GM21390 (cell line): ENCODE measurements at regions not wholly inside any gene's neighbourhood (a gene's known extent, or its start where the extent isn't known, plus 50 kb on each side); places are given as distances from the start of the nearest gene placed in this dataset.
"Not testable (repeated sequence)": the region's sequence is repeated elsewhere in the genome, so short reads cannot be mapped to it uniquely, and the experiment has no call there.

ENCODE experiments used
- ATAC-seq: cut with Tn5 transposase; IDR thresholded peaks from one replicate; pipeline ENCODE4 v1.9.1; 2021; ENCODE audit not compliant: unreplicated experiment

DNA sequence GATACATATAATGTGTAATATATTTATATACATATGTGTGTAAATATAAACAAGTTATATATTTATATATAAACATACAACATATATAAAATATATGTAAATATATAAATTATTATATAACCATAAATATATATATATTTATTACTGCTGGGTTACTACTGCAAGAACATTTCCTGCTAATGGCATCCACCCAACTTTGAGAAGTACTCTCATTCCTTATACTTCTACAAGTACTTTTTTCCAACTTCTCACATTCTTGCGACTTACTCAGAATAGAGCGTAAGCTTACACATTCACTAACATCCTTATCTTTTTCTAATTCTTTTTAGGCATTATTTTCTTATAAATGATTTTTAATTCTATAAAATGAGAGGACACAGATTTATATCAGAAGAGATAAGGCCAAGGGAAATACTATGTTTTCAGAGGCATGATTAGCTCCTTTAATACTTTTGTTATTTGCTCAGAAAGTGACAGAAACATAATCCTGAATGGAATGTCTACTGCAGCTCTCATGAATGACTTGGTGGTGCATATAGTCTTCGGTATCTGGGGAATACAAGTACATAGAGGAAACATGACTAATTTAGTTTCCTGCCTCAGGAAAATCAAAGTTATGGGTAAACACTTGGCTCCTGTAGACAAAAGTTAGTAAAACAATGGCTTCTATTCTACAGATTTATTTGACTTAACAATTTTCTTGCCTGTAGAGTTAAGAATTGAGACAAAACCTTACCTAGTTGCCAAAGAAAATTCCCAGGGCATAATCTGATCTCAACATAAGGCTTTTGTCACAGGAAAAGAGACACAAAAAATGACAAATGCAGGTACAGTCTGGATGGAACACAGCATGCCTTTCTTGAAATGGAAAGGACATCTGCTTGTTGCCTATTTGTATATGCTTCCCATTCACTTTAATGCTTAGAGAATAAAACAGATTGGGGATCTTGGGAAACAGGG lies 453.9 kb downstream of the SQOR start:
- no peak for ATAC-seq

DNA sequence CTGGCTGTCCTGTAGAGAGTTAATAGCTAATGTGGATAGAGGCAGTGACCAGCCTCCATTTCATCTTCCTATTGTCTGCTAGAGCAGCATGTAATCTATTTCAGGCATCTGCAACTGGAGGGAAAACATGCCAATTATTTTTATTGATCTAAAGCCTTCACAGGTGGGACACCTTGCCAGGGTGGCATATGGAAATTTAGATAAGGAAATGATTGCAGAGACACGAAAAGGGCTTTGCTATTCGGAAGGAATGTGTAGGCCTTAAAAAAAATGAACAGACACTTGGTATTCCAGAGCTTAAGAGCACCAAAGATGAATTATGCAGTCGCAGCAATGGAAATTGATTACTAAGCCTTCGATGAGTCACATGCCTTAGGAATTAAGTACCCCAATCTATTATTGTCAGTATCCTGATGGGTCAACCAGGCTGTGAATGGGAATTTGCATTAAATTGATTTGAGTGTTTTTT lies 454.7 kb downstream of the SQOR start:
- no peak for ATAC-seq

DNA sequence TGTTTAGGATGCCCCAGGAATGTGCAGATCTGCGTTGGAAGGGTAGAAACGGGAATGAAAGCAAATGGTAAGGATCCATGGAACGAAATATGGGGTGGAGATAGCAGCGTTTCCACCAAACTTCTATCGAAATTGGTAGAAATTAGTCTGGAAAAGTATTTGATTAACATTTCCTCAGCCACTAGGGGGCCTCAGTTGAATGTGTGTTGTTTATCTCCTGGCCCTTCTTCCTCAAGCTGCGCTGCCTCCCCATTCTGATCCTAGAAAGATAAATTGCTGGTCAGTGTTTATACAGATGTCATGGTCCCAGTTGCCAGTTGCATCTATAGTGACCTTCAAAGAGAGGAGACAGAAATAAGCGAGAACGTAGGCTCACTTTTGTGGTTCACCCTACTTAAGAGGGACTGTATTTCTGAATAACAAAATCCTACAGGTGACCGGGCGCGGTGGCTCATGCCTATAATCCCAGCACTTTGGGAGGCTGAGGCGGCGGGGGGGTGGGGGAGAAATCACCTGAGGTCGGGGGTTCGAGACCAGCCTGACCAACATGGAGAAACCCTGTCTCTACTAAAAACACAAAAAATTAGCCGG lies 457.1 kb downstream of the SQOR start:
- ATAC-seq: no peak

DNA sequence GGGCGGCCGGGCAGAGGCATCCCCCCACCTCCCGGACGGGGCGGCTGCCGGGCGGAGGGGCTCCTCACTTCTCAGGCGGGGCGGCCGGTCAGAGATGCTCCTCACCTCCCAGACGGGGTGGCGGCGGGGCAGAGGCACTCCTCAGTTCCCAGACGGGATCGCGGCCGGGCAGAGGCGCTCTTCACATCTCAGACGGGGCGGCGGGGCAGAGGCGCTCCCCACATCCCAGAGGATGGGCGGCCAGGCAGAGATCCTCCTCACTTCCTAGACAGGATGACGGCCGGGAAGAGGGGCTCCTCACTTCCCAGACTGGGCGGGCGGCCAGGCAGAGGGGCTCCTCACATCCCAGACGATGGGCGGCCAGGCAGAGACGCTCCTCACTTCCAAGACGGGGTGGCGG lies 463.2 kb downstream of the SQOR start:
- not testable (repeated sequence) for ATAC-seq

DNA sequence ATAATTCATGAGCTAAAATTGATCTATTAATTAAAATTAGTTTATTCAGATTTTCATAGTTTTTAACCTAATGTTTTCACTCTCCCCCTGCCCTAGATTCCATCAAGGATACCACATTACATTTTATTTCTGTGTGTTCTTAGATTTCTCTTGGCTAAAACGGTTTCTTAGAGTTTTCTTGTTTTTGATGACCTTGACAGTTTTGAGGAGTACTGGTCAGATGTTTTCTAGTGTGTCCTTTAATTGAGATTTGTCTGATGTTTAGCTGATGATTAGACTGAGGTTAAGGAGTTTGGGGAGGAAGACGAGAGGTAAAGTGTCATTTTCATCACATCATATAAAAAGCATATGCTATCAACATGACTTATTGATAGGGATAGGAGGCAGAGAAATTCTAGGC lies 475.9 kb downstream of the SQOR start:
- ATAC-seq: no peak

DNA sequence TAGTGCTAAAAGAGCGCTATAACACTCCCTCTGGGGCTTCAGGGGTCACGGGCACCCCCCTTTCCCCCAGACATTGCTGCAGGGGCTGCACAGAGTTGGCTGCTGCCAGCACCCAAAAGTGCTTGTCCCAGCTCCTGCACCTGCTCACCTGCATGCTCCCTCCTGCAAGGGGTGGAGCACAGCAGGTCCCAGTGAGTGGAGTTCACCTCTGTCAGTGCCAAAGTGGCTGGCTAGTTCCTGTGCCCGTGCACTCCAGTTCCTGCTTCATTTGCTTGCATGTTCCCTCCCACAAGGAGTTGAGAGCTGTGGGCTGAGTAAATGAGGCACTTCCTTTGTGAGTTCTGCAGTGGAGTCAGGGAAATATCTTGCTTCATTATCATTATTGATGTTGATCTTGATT lies 476.9 kb downstream of the SQOR start:
- no peak for ATAC-seq

DNA sequence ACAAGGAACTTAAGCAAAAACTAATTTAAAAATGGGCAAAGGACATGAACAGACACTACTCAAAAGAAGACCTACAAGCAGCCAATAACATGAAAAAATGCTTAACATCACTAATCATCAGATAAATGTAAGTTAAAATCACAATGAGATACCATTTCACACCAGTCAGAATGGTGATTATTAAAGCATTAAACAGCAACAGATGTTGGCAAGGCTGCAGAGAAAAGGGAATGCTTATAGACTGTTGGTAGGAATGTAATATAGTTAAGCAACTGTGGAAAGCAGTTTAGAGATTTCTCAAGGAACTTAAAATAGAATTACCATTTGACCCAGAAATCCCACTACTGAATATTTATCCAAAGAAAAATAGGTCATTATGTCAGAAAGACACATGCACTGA lies 482.2 kb downstream of the SQOR start:
- no peak for ATAC-seq

DNA sequence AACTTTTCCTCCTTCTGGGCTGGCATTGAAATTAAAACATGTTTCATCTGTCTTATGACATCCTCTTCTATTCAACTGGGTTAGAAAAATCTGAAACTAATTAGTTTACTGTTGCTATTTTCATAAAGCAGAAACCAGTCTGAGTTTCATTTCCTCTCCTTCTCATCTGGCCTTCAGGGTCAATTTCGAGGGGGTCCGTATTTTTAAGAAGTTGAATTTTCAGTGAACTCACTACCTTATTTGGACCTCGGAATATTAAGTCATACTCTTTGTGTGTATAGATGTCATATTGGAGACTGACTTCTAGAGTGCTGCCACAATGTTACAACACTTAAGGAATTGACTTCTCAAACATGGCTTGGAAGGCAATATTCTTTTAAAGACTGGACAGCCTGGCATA lies 485.9 kb downstream of the SQOR start:
- ATAC-seq: no peak

DNA sequence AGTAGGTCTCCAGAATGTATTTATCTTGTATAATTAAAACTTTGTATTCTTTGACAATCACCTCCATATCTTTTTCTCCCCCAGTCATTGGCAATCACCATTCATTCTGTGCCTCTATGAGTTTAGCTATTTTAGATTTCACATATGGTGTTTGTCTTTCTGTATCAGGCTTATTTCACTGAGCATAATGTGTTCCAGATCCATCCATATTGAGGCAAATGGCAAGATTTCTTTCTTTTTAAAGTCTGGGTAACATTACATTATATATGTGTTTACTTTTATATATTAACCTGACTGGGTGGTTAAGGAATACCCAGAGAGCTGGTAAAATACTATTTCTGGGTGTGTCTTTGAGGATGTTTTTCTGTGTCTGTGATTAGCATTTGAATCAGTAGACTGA lies 486.6 kb downstream of the SQOR start:
- ATAC-seq: no peak

DNA sequence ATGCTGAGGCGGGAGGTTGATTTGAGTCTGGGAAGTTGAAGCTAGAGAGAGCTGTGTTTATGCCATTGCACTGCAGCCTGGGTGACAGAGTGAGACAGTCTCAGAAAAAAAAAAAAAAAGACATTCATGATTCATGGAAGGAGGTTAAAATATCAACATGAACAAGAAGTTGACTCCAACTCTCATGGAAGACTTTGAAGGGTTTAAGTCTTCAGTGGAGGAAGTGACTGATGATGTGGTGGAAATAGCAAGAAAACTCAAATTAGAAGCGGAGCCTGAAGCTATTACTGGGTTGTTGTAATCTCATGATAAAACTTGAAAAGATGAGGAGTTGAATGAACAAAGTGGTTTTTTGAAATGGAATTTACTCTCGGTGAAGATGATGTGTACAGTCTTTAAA lies 491.8 kb downstream of the SQOR start:
- ATAC-seq: no peak

DNA sequence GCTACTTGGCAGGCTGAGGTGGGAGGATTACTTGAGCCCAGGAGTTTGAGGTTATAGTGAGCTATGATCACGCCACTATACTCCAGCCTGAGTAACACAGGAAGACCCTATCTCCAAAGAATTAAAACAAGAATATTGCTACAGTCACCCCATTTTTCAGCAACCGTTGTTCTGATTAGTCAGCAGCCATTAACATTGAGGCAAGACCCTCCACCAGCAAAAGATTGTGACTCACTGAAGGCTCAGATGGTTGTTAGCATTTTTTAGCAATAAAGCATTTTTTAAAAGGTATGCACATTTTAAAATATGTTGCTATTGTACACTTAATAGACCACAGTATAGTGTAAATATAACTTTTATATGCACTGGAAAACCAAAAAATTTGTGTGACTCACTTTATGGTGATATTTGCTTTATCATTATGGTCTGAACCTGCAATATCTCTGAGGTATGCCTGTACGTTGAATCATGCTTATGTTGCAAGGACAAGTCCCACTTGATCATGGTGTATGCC lies 492.6 kb downstream of the SQOR start:
- no peak for ATAC-seq

DNA sequence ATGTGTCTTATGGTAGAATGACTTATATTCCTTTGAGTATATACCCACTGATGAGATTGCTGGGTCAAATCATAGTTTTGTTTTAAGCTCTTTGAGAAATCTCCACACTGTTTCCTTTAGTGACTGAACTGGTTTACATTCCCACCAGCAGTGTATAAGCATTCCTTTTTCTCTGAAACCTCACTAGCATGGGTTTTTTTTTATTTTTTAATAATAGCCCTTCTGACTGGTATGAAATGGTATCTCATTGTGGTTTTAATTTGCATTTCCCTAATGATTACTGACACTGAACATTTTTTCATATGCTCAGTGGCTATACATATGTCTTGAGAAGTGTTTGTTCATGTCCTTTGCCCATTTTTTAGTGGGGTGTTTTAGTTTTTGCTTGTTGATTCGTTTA lies 494.3 kb downstream of the SQOR start:
- no peak for ATAC-seq

DNA sequence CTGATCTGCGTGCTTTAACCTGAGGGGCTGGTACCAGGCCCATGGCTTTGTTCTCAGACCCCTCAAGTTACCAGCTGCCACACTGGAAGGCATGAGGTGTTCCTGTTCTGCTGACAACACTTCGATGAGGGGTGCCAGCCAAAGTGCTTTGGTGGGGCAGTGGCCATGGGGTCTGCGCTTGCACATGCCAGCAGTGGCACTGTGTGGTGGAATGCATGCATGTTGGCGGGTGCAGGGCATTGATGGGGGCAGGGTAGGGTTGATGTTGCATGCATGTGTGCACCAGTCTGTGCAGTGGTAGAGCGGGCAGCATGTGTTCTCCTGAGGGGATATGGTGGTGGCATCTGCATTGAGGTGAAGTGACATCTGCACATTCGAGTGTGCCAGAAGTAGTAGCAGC lies 497.0 kb downstream of the SQOR start:
- ATAC-seq: no peak

DNA sequence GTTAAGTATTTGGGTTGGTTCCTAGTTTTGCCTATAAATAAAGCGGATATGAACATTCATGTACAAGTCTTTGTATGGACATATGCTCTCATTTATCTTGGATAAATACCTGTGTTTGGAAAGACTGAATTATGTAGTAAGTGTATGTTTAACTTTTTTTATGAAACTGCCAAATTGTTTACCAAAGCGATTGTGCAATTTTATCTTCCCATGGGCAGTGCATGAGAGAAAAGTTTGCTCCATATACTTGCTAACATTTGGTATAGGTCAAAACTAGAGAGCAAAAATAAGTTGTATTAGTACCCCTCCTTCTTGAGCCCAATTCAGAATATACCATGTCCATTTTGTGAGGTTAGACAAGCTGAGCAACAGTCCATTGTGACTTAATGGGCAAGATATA lies 502.6 kb downstream of the SQOR start:
- no peak for ATAC-seq

DNA sequence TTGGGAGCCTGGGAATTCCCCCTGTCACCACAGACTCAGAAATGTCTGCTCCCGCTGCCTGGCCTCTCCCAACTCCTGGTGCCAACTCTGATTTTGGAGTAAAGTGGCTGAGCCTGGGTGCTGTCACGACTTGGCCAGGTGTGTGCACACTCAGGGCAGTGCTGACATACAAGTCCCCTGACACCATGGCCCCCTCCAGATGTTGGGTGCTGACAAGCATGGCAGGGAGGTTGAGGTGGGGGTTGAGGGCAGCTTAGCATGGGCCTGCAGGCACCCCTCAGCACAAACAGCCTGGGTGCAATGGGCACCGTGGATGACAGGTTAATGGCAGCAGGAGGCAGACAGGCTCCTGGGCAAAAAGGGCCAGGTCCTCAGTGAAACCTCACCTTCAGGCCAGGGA lies 511.2 kb downstream of the SQOR start:
- no peak for ATAC-seq

DNA sequence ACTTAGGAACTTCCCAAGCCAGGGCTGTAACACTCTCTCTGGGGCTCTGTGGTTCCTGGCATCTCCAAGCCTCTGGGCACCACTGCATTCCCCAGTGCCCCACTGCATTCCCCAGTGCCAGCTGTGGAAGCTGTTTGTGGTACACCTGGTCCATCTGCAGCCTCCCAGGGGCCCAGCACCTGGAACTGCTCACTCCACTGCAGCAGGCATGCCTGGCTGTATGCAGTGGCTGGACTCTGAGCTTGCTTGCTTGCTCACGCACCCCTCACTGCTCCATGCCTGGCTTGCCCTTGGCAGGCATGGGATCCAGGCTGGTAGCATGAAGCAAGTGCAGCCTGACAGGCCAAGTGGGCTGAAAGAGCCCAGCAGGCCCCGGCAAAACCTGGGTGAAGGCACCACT lies 512.1 kb downstream of the SQOR start:
- ATAC-seq: no peak

DNA sequence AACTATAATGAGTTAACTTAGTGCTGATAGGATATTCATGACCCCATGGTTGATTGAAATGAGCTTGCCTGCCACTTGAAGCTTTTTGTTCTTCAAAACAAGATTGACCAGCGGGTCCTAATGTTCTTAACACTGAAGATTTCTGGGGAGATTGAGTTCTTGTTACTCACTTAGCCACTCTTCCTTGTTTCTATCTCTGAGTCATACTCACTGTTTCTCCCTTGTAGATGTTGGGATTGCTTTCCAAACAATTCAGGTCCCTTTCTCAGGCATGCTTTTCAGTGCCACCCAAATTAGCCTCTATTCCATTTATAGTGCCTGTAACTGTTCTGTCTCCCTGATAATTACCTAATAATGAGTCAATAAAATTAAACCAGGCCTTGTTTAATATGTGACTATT lies 517.0 kb downstream of the SQOR start:
- ATAC-seq: no peak

DNA sequence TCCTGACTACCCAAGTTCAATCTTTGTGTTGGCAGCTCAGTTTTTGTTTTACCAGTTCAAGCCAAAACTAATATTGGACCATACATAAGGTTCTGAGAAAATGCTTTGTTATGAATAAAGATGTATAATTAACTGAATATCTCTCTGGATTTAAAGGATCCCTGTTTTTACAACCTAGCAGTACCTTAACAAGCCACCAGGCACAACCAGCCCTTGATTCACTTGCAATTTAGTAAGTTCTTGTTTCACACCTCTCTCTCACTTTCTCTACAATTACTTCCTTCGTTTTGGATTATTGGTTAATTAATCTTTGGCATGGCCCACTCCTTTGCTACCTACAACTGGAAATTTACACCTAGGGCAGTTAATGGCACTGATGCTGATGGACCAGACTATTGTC lies 531.9 kb downstream of the SQOR start:
- no peak for ATAC-seq

DNA sequence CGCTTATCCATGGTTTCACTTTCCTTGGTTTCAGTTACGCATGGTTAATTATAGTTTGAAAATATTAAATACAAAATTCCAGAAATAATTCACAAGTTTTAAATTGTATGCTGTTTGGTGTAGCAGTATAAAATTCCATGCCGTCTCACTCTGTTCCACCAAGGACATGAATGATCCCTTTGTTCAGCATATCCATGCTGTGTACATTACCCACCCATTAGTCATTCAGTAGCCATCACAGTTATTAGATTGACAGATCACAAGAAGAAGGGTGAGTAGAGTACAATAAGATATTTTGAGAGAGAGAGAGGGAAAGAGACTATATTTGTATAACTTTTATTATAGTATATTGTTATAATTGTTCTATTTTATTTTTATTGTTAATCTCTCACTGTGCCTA lies 535.5 kb downstream of the SQOR start:
- no peak for ATAC-seq

DNA sequence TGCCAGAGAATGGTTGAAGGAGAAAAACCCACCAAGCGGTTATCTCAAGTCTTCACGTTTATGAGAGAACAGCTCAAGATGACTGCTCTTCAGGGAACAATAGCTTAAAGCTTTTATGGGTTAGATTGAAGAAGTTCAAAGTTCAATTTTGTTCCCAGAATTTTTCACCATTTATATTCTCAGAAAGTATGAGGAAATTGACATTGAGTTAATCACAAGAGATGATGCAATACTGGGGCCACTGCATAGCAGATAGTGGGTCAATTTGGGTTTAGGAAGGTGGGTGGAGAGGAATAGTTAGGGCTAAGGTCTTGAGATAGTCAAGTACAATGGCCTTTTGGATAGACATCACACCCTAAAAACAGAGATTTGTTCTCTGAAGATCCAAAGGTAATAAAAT lies 539.3 kb downstream of the SQOR start:
- ATAC-seq: no peak

DNA sequence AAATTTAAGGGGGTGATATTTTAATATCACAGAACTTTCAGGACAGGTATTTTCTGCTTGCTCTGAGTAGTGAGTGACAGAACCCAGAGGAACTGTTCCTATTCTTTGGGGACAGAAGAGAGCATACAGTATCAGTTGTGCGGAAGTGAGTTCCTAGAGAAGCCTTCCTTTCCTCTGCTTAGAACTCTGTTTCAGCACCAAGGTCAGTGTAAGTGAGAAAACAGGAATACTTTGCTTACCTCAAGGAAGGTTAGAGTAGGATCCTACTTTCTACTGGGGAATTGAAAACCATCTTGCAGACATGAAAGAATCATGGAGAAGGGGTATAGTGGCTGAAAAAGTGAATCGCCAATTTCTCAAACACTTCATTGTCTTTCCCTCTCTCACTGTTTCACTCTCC lies 542.4 kb downstream of the SQOR start:
- ATAC-seq: no peak

DNA sequence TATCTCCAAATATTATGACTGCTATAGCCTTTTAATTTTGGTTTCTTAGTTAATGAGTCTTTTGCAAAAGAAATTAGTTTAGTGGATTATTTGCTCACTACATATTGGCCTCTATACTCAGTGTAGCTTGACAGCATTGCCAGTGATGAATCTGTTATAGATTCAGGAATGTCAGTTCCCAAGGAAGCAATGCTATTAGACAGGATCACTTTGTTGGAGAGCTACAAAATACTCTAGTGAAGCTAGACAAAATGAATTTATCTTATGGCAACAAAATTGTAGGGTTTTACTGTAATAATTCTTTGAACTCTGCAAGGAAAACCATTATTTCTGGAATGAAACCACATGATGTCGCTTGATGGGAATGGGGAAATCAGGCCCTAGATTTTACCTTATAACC lies 543.3 kb downstream of the SQOR start:
- ATAC-seq: no peak
